K562 (cell line): ENCODE measurements at regions not wholly inside any gene's neighbourhood (a gene's known extent, or its start where the extent isn't known, plus 50 kb on each side); places are given as distances from the start of the nearest gene placed in this dataset.

ENCODE experiments used
- CEBPB ChIP-seq: fragments of 450-650 bp; IDR thresholded peaks from 2 replicates; pipeline ENCODE4 v1.6.1; 2016; ENCODE audit warnings: missing genetic modification characterization, missing compliant biosample characterization
- E2F3 ChIP-seq: fragments of 250-450 bp; sonication (Bioruptor Pico); IDR thresholded peaks from 2 replicates; pipeline ENCODE4 v1.4.0; 2020; ENCODE audit warnings: mild to moderate bottlenecking
- FOXM1 ChIP-seq, 2 experiments: fragments of 450-650 bp in 1 of 2; sonication (generic) in 1 of 2; formaldehyde crosslinking in 1 of 2; IDR thresholded peaks; 2 replicates each; pipeline versions ENCODE4 v1.6.1 to v1.9.0; 2017 to 2022; ENCODE audit warnings: low read depth in 2 of 2, mild to moderate bottlenecking in 2 of 2, missing genetic modification reagents in 1 of 2, moderate library complexity in 1 of 2
- HMGXB4 ChIP-seq: sonication (generic); formaldehyde crosslinking; IDR thresholded peaks from 2 replicates; pipeline ENCODE4 v1.8.1; 2023; ENCODE audit warnings: mild to moderate bottlenecking, missing genetic modification reagents
- HOXB6 ChIP-seq: fragments of 250-450 bp; sonication (Bioruptor Pico); IDR thresholded peaks from 2 replicates; pipeline ENCODE4 v1.5.1; 2022; ENCODE audit warnings: mild to moderate bottlenecking, borderline replicate concordance
- KAT7 ChIP-seq: sonication (generic); formaldehyde crosslinking; IDR thresholded peaks from 2 replicates; pipeline ENCODE4 v1.8.0; 2022; ENCODE audit warnings: missing genetic modification reagents, mild to moderate bottlenecking, borderline replicate concordance
- MTF1 ChIP-seq: fragments of 250-450 bp; sonication (Bioruptor Pico); IDR thresholded peaks from 2 replicates; pipeline ENCODE4 v1.9.0; 2021; ENCODE audit warnings: moderate library complexity, mild to moderate bottlenecking, inconsistent platforms, borderline replicate concordance
- PHF8 ChIP-seq: fragments of 200-600 bp; sonication (generic); IDR thresholded peaks from 2 replicates; pipeline ENCODE4 v1.6.1; 2012; ENCODE audit warnings: mixed run types, mild to moderate bottlenecking, inconsistent platforms, low read length, moderate library complexity, borderline replicate concordance
- POLR2A ChIP-seq: fragments of 450-650 bp; conservative IDR thresholded peaks from 2 replicates; pipeline ENCODE4 v1.6.1; 2016
- POLR3G ChIP-seq: IDR thresholded peaks from 2 replicates; pipeline ENCODE4 v1.6.1; 2011; ENCODE audit not compliant: insufficient read length, insufficient replicate concordance; ENCODE audit errors: extremely low read depth
- RAD51 ChIP-seq: fragments of 450-650 bp; IDR thresholded peaks from 2 replicates; pipeline ENCODE4 v1.7.1; 2016; ENCODE audit warnings: low read depth, mild to moderate bottlenecking, borderline replicate concordance
- RBM22 ChIP-seq: fragments of 200-400 bp; formaldehyde crosslinking; IDR thresholded peaks from 2 replicates; pipeline ENCODE4 v1.6.1; 2018; ENCODE audit warnings: low read length, low read depth; ENCODE audit not compliant: poor library complexity, severe bottlenecking
- SETDB1 ChIP-seq: IDR thresholded peaks from one replicate; pipeline ENCODE4 v1.6.1; 2012; ENCODE audit warnings: low read length, control low read depth, inconsistent platforms
- SMARCA5 ChIP-seq: fragments of 450-650 bp; IDR thresholded peaks from 2 replicates; pipeline ENCODE4 v1.6.1; 2016
- TAF15 ChIP-seq: fragments of 200-400 bp; formaldehyde crosslinking; IDR thresholded peaks from 2 replicates; pipeline ENCODE4 v1.6.1; 2017; ENCODE audit warnings: mild to moderate bottlenecking, low read depth, low read length, moderate library complexity
- TAL1 ChIP-seq: fragments of 450-650 bp; IDR thresholded peaks from 2 replicates; pipeline ENCODE4 v1.6.1; 2016; ENCODE audit warnings: mild to moderate bottlenecking
- TARDBP ChIP-seq: fragments of 450-650 bp; IDR thresholded peaks from 2 replicates; pipeline ENCODE4 v1.6.1; 2016
- TFAM ChIP-seq: fragments of 250-450 bp; sonication (Bioruptor Pico); conservative IDR thresholded peaks from 2 replicates; pipeline ENCODE4 v1.5.0; 2021; ENCODE audit warnings: mild to moderate bottlenecking, moderate library complexity
- WHSC1 ChIP-seq: IDR thresholded peaks from one replicate; pipeline ENCODE4 v1.6.1; 2012; ENCODE audit warnings: low read length, control low read depth, inconsistent platforms
- XRCC3 ChIP-seq: fragments of 450-650 bp; IDR thresholded peaks from 2 replicates; pipeline ENCODE4 v1.6.1; 2017; ENCODE audit warnings: mild to moderate bottlenecking, moderate library complexity
- ZBED1 ChIP-seq: IDR thresholded peaks from 2 replicates; pipeline ENCODE4 v1.6.1; 2014
- ZNF695 ChIP-seq: fragments of 450-650 bp; formaldehyde crosslinking; IDR thresholded peaks from 2 replicates; pipeline ENCODE4 v1.4.0; 2020; ENCODE audit warnings: mild to moderate bottlenecking, moderate library complexity
- ZNF764 ChIP-seq: fragments of 250-450 bp; sonication (Bioruptor Pico); IDR thresholded peaks from 2 replicates; pipeline ENCODE4 v1.4.0; 2020; ENCODE audit warnings: low read depth, mild to moderate bottlenecking, moderate library complexity
- TF ChIP-seq, protein P1 (sequence below): fragments of 250-450 bp; sonication (Bioruptor Pico); IDR thresholded peaks from 2 replicates; pipeline ENCODE4 v1.5.0; 2021
- TF ChIP-seq, protein P2 (sequence below): fragments of 200-800 bp; sonication (Bioruptor generic); IDR thresholded peaks from 2 replicates; pipeline ENCODE4 v1.6.1; 2017; ENCODE audit warnings: missing genetic modification characterization, missing compliant biosample characterization
- TF ChIP-seq, protein P3 (sequence below): sonication (generic); formaldehyde crosslinking; IDR thresholded peaks from 2 replicates; pipeline ENCODE4 v1.8.1; 2023; ENCODE audit warnings: mild to moderate bottlenecking, missing genetic modification reagents
- TF ChIP-seq, protein P4 (sequence below): fragments of 450-650 bp; formaldehyde crosslinking; IDR thresholded peaks from 2 replicates; pipeline ENCODE4 v1.4.0; 2020; ENCODE audit warnings: mild to moderate bottlenecking, moderate library complexity

DNA sequence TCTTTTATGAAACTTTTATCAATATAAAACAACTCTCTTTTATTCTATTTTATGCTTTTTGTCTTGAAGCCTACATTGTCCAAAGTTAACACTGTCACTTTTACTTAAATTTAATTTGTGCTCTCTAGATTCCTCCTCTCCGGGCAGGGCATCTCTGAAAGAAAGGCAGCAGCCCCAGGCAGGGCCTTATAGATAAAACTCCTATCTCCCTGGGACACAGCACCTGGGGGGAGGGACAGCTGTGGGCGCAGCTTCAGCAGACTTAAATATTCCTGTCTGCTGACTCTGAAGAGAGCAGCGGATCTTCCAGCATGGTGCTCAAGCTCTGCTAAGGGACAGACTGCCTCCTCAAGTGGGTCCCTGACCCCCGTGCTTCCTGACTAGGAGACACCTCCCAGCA is 447.7 kb upstream of the FANCL start (continued):
- TF ChIP-seq MTF1 (CRISPR knock-in tag), result no peak
- TF ChIP-seq PHF8, result no peak
- TF ChIP-seq SETDB1, result no peak
- no peak for TF ChIP-seq HOXB6 (CRISPR knock-in tag)
- no peak for TF ChIP-seq XRCC3
- TF ChIP-seq TAL1, result peak; percentile 94
- no peak for TF ChIP-seq POLR3G
- TF ChIP-seq TAF15, result no peak
- TF ChIP-seq, protein P1, sequence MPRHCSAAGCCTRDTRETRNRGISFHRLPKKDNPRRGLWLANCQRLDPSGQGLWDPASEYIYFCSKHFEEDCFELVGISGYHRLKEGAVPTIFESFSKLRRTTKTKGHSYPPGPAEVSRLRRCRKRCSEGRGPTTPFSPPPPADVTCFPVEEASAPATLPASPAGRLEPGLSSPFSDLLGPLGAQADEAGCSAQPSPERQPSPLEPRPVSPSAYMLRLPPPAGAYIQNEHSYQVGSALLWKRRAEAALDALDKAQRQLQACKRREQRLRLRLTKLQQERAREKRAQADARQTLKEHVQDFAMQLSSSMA (CRISPR knock-in tag), result no peak
- no peak for TF ChIP-seq ZBED1
- TF ChIP-seq, protein P2, sequence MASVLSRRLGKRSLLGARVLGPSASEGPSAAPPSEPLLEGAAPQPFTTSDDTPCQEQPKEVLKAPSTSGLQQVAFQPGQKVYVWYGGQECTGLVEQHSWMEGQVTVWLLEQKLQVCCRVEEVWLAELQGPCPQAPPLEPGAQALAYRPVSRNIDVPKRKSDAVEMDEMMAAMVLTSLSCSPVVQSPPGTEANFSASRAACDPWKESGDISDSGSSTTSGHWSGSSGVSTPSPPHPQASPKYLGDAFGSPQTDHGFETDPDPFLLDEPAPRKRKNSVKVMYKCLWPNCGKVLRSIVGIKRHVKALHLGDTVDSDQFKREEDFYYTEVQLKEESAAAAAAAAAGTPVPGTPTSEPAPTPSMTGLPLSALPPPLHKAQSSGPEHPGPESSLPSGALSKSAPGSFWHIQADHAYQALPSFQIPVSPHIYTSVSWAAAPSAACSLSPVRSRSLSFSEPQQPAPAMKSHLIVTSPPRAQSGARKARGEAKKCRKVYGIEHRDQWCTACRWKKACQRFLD (CRISPR knock-in tag), result peak; percentile 69
- no peak for TF ChIP-seq TFAM (CRISPR knock-in tag)
- no peak for TF ChIP-seq RBM22
- TF ChIP-seq POLR2A, result no peak
- peak; percentile 87 for TF ChIP-seq FOXM1 (IDR thresholded peaks at IDR 0.05; ENCODE audit: low read depth)
- TF ChIP-seq FOXM1 (CRISPR knock-in tag; IDR thresholded peaks at IDR 0.05; ENCODE audit: low read depth), result no peak
- no peak for TF ChIP-seq SMARCA5
- no peak for TF ChIP-seq ZNF764 (CRISPR knock-in tag)
- TF ChIP-seq, protein P3, sequence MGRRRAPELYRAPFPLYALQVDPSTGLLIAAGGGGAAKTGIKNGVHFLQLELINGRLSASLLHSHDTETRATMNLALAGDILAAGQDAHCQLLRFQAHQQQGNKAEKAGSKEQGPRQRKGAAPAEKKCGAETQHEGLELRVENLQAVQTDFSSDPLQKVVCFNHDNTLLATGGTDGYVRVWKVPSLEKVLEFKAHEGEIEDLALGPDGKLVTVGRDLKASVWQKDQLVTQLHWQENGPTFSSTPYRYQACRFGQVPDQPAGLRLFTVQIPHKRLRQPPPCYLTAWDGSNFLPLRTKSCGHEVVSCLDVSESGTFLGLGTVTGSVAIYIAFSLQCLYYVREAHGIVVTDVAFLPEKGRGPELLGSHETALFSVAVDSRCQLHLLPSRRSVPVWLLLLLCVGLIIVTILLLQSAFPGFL (CRISPR knock-in tag), result no peak
- TF ChIP-seq ZNF695 (CRISPR knock-in tag), result no peak
- TF ChIP-seq, protein P4, sequence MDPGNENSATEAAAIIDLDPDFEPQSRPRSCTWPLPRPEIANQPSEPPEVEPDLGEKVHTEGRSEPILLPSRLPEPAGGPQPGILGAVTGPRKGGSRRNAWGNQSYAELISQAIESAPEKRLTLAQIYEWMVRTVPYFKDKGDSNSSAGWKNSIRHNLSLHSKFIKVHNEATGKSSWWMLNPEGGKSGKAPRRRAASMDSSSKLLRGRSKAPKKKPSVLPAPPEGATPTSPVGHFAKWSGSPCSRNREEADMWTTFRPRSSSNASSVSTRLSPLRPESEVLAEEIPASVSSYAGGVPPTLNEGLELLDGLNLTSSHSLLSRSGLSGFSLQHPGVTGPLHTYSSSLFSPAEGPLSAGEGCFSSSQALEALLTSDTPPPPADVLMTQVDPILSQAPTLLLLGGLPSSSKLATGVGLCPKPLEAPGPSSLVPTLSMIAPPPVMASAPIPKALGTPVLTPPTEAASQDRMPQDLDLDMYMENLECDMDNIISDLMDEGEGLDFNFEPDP (CRISPR knock-in tag), result no peak
- TF ChIP-seq WHSC1, result no peak
- no peak for TF ChIP-seq RAD51
- no peak for TF ChIP-seq TARDBP
- no peak for TF ChIP-seq HMGXB4 (CRISPR knock-in tag)
- TF ChIP-seq KAT7 (CRISPR knock-in tag), result no peak
- no peak for TF ChIP-seq CEBPB
- no peak for TF ChIP-seq E2F3 (CRISPR knock-in tag)
